Right renal pelvis (tissue), 4 donors: ENCODE measurements at regions not wholly inside any gene's neighbourhood (a gene's known extent, or its start where the extent isn't known, plus 50 kb on each side); places are given as distances from the start of the nearest gene placed in this dataset.
A peak's percentile ranks its signal among the peaks of the same experiment; 100 is the strongest.
"Not testable (repeated sequence)": the region's sequence is repeated elsewhere in the genome, so short reads cannot be mapped to it uniquely, and the experiment has no call there.

Experiments used
- DNase-seq, 4 donors: peaks; one replicate each; pipeline ENCODE4 v3.0.0-alpha.2; 2013; ENCODE audit warnings: low read depth in 4 of 4, low spot score in 3 of 4, missing footprints in 1 of 4

- not testable (repeated sequence) for DNase-seq
Observed at GRCh38 chr1:95297906-95298305, 63.9 kb downstream of the RWDD3 start.

- DNase-seq: no peak
Observed at GRCh38 chr1:95301091-95301490, 67.1 kb downstream of the RWDD3 start.

- DNase-seq: no peak
Observed at GRCh38 chr1:95301614-95302013, 67.6 kb downstream of the RWDD3 start.

GRCh38 chr1:95304803-95305202 is 70.8 kb downstream of the RWDD3 start:
- DNase-seq: no peak

GRCh38 chr1:95308276-95309030 is 74.4 kb downstream of the RWDD3 start:
- no peak for DNase-seq

GRCh38 chr1:95309031-95309471 is 75.0 kb downstream of the RWDD3 start:
- peak in 1 of 4 donors; percentile 27 for DNase-seq

- DNase-seq: no peak
Observed at GRCh38 chr1:95311014-95311413, 77.0 kb downstream of the RWDD3 start.

- DNase-seq: no peak
Observed at GRCh38 chr1:95311762-95312161, 77.8 kb downstream of the RWDD3 start.

- no peak for DNase-seq
Observed at GRCh38 chr1:95312181-95312580, 78.2 kb downstream of the RWDD3 start.

- DNase-seq: no peak
Observed at GRCh38 chr1:95313527-95313926, 79.5 kb downstream of the RWDD3 start.

- DNase-seq: no peak
Observed at GRCh38 chr1:95321531-95321930, 87.5 kb downstream of the RWDD3 start.

- no peak for DNase-seq
Observed at GRCh38 chr1:95323123-95323522, 89.1 kb downstream of the RWDD3 start.

GRCh38 chr1:95325349-95325748 is 91.3 kb downstream of the RWDD3 start:
- DNase-seq: no peak

- no peak for DNase-seq
Observed at GRCh38 chr1:95326023-95326422, 92.0 kb downstream of the RWDD3 start.

GRCh38 chr1:95332754-95333153 is 98.7 kb downstream of the RWDD3 start:
- DNase-seq: no peak

- DNase-seq: no peak
Observed at GRCh38 chr1:95339377-95339776, 105.4 kb downstream of the RWDD3 start.

GRCh38 chr1:95340061-95340460 is 106.1 kb downstream of the RWDD3 start:
- DNase-seq: no peak

GRCh38 chr1:95352767-95353166 is 118.8 kb downstream of the RWDD3 start:
- DNase-seq: no peak

GRCh38 chr1:95353194-95353593 is 119.2 kb downstream of the RWDD3 start:
- no peak for DNase-seq

GRCh38 chr1:95364546-95364945 is 130.5 kb downstream of the RWDD3 start:
- no peak for DNase-seq

GRCh38 chr1:95366498-95366897 is 132.5 kb downstream of the RWDD3 start:
- DNase-seq: no peak

GRCh38 chr1:95368178-95368577 is 134.2 kb downstream of the RWDD3 start:
- DNase-seq: no peak
